K562 (cell line): ENCODE measurements at regions not wholly inside any gene's neighbourhood (a gene's known extent, or its start where the extent isn't known, plus 50 kb on each side); places are given as distances from the start of the nearest gene placed in this dataset.

Experiments used
- ATF3 ChIP-seq, 2 experiments: fragments of 450-650 bp in 1 of 2; sonication (generic) in 1 of 2; formaldehyde crosslinking in 1 of 2; IDR thresholded peaks in 1 of 2; conservative IDR thresholded peaks in 1 of 2; 2 replicates each; pipeline versions ENCODE4 v1.6.1 to v1.8.1; 2016 to 2023; ENCODE audit warnings: mild to moderate bottlenecking in 2 of 2, moderate library complexity in 2 of 2, inconsistent platforms in 1 of 2, missing genetic modification reagents in 1 of 2
- E2F3 ChIP-seq: fragments of 250-450 bp; sonication (Bioruptor Pico); IDR thresholded peaks from 2 replicates; pipeline ENCODE4 v1.4.0; 2020; ENCODE audit warnings: mild to moderate bottlenecking
- HIVEP1 ChIP-seq: fragments of 250-450 bp; sonication (Bioruptor Pico); IDR thresholded peaks from 2 replicates; pipeline ENCODE4 v1.4.0; 2020; ENCODE audit warnings: mild to moderate bottlenecking
- MCM2 ChIP-seq: fragments of 450-650 bp; IDR thresholded peaks from 2 replicates; pipeline ENCODE4 v1.6.1; 2017; ENCODE audit warnings: low read depth, mild to moderate bottlenecking
- RAD21 ChIP-seq, 2 experiments: fragments of 250-450 bp in 1 of 2; fragments of 450-650 bp in 1 of 2; sonication (Bioruptor Pico) in 1 of 2; formaldehyde crosslinking in 1 of 2; IDR thresholded peaks in 1 of 2; conservative IDR thresholded peaks in 1 of 2; 2 replicates each; pipeline versions ENCODE4 v1.4.0 to v1.8.0; 2020 to 2022; ENCODE audit warnings: mild to moderate bottlenecking in 2 of 2, moderate library complexity in 1 of 2
- RBBP5 ChIP-seq: fragments of 200-600 bp; sonication (generic); IDR thresholded peaks from 2 replicates; pipeline ENCODE4 v1.6.1; 2012; ENCODE audit warnings: borderline replicate concordance, mild to moderate bottlenecking, low read length, control low read depth, inconsistent platforms; ENCODE audit not compliant: insufficient read depth, poor library complexity, severe bottlenecking
- RBFOX2 ChIP-seq: fragments of 200-400 bp; formaldehyde crosslinking; IDR thresholded peaks from 2 replicates; pipeline ENCODE4 v1.6.1; 2017; ENCODE audit warnings: low read depth, mild to moderate bottlenecking, low read length, moderate library complexity
- RCOR1 ChIP-seq, 2 experiments: IDR thresholded peaks; 2 replicates each; pipeline ENCODE4 v1.6.1; 2012; ENCODE audit warnings: low read depth in 2 of 2, low read length in 2 of 2, borderline replicate concordance in 1 of 2, improper control_type of control experiment in 1 of 2
- SMARCA4 ChIP-seq: fragments of 450-650 bp; IDR thresholded peaks from 2 replicates; pipeline ENCODE4 v1.6.1; 2016
- VEZF1 ChIP-seq: fragments of 200-800 bp; sonication (Bioruptor generic); IDR thresholded peaks from 2 replicates; pipeline ENCODE4 v1.6.1; 2017; ENCODE audit warnings: missing genetic modification characterization, missing compliant biosample characterization

- peak; percentile 76 to 89 for TF ChIP-seq RAD21 (CRISPR knock-in tag; conservative IDR thresholded peaks at IDR 0.05 in 1 of 2, IDR thresholded peaks at IDR 0.05 in 1 of 2)
- TF ChIP-seq SMARCA4: no peak
- no peak for TF ChIP-seq HIVEP1 (CRISPR knock-in tag)
- TF ChIP-seq E2F3 (CRISPR knock-in tag): no peak
- TF ChIP-seq VEZF1: no peak
- TF ChIP-seq RBBP5: no peak
- no peak for TF ChIP-seq RBFOX2
- no peak for TF ChIP-seq ATF3 (IDR thresholded peaks at IDR 0.05)
- no peak for TF ChIP-seq ATF3 (CRISPR knock-in tag; conservative IDR thresholded peaks at IDR 0.05)
- no peak for TF ChIP-seq MCM2
- TF ChIP-seq RCOR1 (IDR thresholded peaks at IDR 0.05; ENCODE audit: borderline replicate concordance in 1 of 2, low read depth in 2 of 2, low read length in 2 of 2): peak in 1 of 2 experiments; percentile 64; a peak in 1 of 4 replicates
These were observed 57.6 kb upstream of the SLC6A11 start (continued) for GRCh38 chr3:10758304-10759037.
